ENCODE measurements at regions not wholly inside any gene's neighbourhood (a gene's known extent, or its start where the extent isn't known, plus 50 kb on each side); places are given as distances from the start of the nearest gene placed in this dataset.

GRCh38 chr1:239244084-239244483 lies 142.3 kb upstream of the CHRM3 start:
- no peaks in the 10 kb centered on the region for H3K36me3 ChIP-seq (ENCODE audit: control insufficient read depth, insufficient read depth, low read length)
- H3K4me3 ChIP-seq (ENCODE audit: extremely low read depth, insufficient read depth, low read length, poor library complexity, severe bottlenecking), result no peak overlapping the region
- no peaks in the 10 kb centered on the region for H3K4me1 ChIP-seq (ENCODE audit: control insufficient read depth, insufficient read depth, low read length, poor library complexity, severe bottlenecking)
- no CpG with 5 or more reads among the region's 2 CpGs for WGBS, 2 experiments (ENCODE audit: insufficient coverage in 2 of 2)
- no peak overlapping the region for H3K27ac ChIP-seq (ENCODE audit: low read depth, low read length, severe bottlenecking)
- no peaks in the 10 kb centered on the region for H3K9me3 ChIP-seq (ENCODE audit: control insufficient read depth, low read length)

GRCh38 chr1:239243006-239243405 lies 143.4 kb upstream of the CHRM3 start:
- H3K4me1 ChIP-seq (ENCODE audit: control insufficient read depth, insufficient read depth, low read length, poor library complexity, severe bottlenecking), result no peaks in the 10 kb centered on the region
- no peak overlapping the region for H3K4me3 ChIP-seq (ENCODE audit: extremely low read depth, insufficient read depth, low read length, poor library complexity, severe bottlenecking)
- WGBS, 2 experiments (ENCODE audit: insufficient coverage in 2 of 2), result 0 to 43% methylated on average over 1 of the region's 2 CpGs
- H3K36me3 ChIP-seq (ENCODE audit: control insufficient read depth, insufficient read depth, low read length), result no peaks in the 10 kb centered on the region
- H3K9me3 ChIP-seq (ENCODE audit: control insufficient read depth, low read length), result no peaks in the 10 kb centered on the region
- no peak overlapping the region for H3K27ac ChIP-seq (ENCODE audit: low read depth, low read length, severe bottlenecking)

GRCh38 chr1:239242404-239242803 lies 144.0 kb upstream of the CHRM3 start:
- Histone ChIP-seq H3K9me3 (ENCODE audit: control insufficient read depth, low read length) (no peaks in the 10 kb centered on the region), H3K27ac (ENCODE audit: low read depth, low read length, severe bottlenecking) (no peak overlapping the region), H3K4me1 (ENCODE audit: control insufficient read depth, insufficient read depth, low read length, poor library complexity, severe bottlenecking) (no peaks in the 10 kb centered on the region), H3K36me3 (ENCODE audit: control insufficient read depth, insufficient read depth, low read length) (no peaks in the 10 kb centered on the region), H3K4me3 (ENCODE audit: extremely low read depth, insufficient read depth, low read length, poor library complexity, severe bottlenecking) (no peak overlapping the region)

- H3K4me3 ChIP-seq (ENCODE audit: extremely low read depth, insufficient read depth, low read length, poor library complexity, severe bottlenecking), result no peak overlapping the region
- H3K9me3 ChIP-seq (ENCODE audit: control insufficient read depth, low read length), result no peaks in the 10 kb centered on the region
- no peak overlapping the region for H3K27ac ChIP-seq (ENCODE audit: low read depth, low read length, severe bottlenecking)
- no peaks in the 10 kb centered on the region for H3K36me3 ChIP-seq (ENCODE audit: control insufficient read depth, insufficient read depth, low read length)
- WGBS, 2 experiments (ENCODE audit: insufficient coverage in 2 of 2), result 80 to 100% methylated on average over 1 to 2 of the region's 3 CpGs
- no peaks in the 10 kb centered on the region for H3K4me1 ChIP-seq (ENCODE audit: control insufficient read depth, insufficient read depth, low read length, poor library complexity, severe bottlenecking)
Measured at GRCh38 chr1:239240736-239241135, 145.6 kb upstream of the CHRM3 start.

- Histone ChIP-seq H3K4me1 (ENCODE audit: control insufficient read depth, insufficient read depth, low read length, poor library complexity, severe bottlenecking) (no peaks in the 10 kb centered on the region), H3K36me3 (ENCODE audit: control insufficient read depth, insufficient read depth, low read length) (no peaks in the 10 kb centered on the region), H3K4me3 (ENCODE audit: extremely low read depth, insufficient read depth, low read length, poor library complexity, severe bottlenecking) (no peak overlapping the region), H3K9me3 (ENCODE audit: control insufficient read depth, low read length) (no peaks in the 10 kb centered on the region), H3K27ac (ENCODE audit: low read depth, low read length, severe bottlenecking) (no peak overlapping the region)
Measured at GRCh38 chr1:239239529-239239928, 146.8 kb upstream of the CHRM3 start.

GRCh38 chr1:239237912-239238311 lies 148.5 kb upstream of the CHRM3 start:
- no peaks in the 10 kb centered on the region for H3K4me1 ChIP-seq (ENCODE audit: control insufficient read depth, insufficient read depth, low read length, poor library complexity, severe bottlenecking)
- no peak overlapping the region for H3K27ac ChIP-seq (ENCODE audit: low read depth, low read length, severe bottlenecking)
- H3K4me3 ChIP-seq (ENCODE audit: extremely low read depth, insufficient read depth, low read length, poor library complexity, severe bottlenecking), result no peak overlapping the region
- 77 to 90% methylated on average over 8 to 9 of the region's 9 CpGs for WGBS, 2 experiments (ENCODE audit: insufficient coverage in 2 of 2)
- no peaks in the 10 kb centered on the region for H3K36me3 ChIP-seq (ENCODE audit: control insufficient read depth, insufficient read depth, low read length)
- H3K9me3 ChIP-seq (ENCODE audit: control insufficient read depth, low read length), result no peaks in the 10 kb centered on the region

- Histone ChIP-seq H3K27ac (ENCODE audit: low read depth, low read length, severe bottlenecking) (no peak overlapping the region), H3K4me3 (ENCODE audit: extremely low read depth, insufficient read depth, low read length, poor library complexity, severe bottlenecking) (no peak overlapping the region), H3K9me3 (ENCODE audit: control insufficient read depth, low read length) (no peaks in the 10 kb centered on the region), H3K4me1 (ENCODE audit: control insufficient read depth, insufficient read depth, low read length, poor library complexity, severe bottlenecking) (no peaks in the 10 kb centered on the region), H3K36me3 (ENCODE audit: control insufficient read depth, insufficient read depth, low read length) (no peaks in the 10 kb centered on the region)
- 100% methylated on average over 2 of the region's 2 CpGs; no CpG with 5 or more reads in 1 of the 2 experiments for WGBS, 2 experiments (ENCODE audit: insufficient coverage in 2 of 2)
Measured at GRCh38 chr1:239233626-239234025, 152.7 kb upstream of the CHRM3 start.

- Histone ChIP-seq H3K36me3 (ENCODE audit: control insufficient read depth, insufficient read depth, low read length) (no peaks in the 10 kb centered on the region), H3K4me3 (ENCODE audit: extremely low read depth, insufficient read depth, low read length, poor library complexity, severe bottlenecking) (no peak overlapping the region), H3K9me3 (ENCODE audit: control insufficient read depth, low read length) (no peaks in the 10 kb centered on the region), H3K4me1 (ENCODE audit: control insufficient read depth, insufficient read depth, low read length, poor library complexity, severe bottlenecking) (no peaks in the 10 kb centered on the region), H3K27ac (ENCODE audit: low read depth, low read length, severe bottlenecking) (no peak overlapping the region)
- WGBS, 2 experiments (ENCODE audit: insufficient coverage in 2 of 2), result 80% methylated on average over 2 of the region's 2 CpGs; no CpG with 5 or more reads in 1 of the 2 experiments
Measured at GRCh38 chr1:239232921-239233320, 153.4 kb upstream of the CHRM3 start.

GRCh38 chr1:239228451-239228850 lies 157.9 kb upstream of the CHRM3 start:
- Histone ChIP-seq H3K27ac (ENCODE audit: low read depth, low read length, severe bottlenecking) (no peak overlapping the region), H3K36me3 (ENCODE audit: control insufficient read depth, insufficient read depth, low read length) (no peaks in the 10 kb centered on the region), H3K9me3 (ENCODE audit: control insufficient read depth, low read length) (peaks cover under 1% of the 10 kb centered on the region), H3K4me3 (ENCODE audit: extremely low read depth, insufficient read depth, low read length, poor library complexity, severe bottlenecking) (no peak overlapping the region), H3K4me1 (ENCODE audit: control insufficient read depth, insufficient read depth, low read length, poor library complexity, severe bottlenecking) (no peaks in the 10 kb centered on the region)

GRCh38 chr1:239225396-239225795 lies 161.0 kb upstream of the CHRM3 start:
- H3K4me3 ChIP-seq (ENCODE audit: extremely low read depth, insufficient read depth, low read length, poor library complexity, severe bottlenecking), result no peak overlapping the region
- WGBS, 2 experiments (ENCODE audit: insufficient coverage in 2 of 2), result 100% methylated on average over 1 of the region's 2 CpGs; no CpG with 5 or more reads in 1 of the 2 experiments
- no peak overlapping the region for H3K27ac ChIP-seq (ENCODE audit: low read depth, low read length, severe bottlenecking)
- peaks cover 17% of the 10 kb centered on the region for H3K9me3 ChIP-seq (ENCODE audit: control insufficient read depth, low read length)
- H3K36me3 ChIP-seq (ENCODE audit: control insufficient read depth, insufficient read depth, low read length), result no peaks in the 10 kb centered on the region
- H3K4me1 ChIP-seq (ENCODE audit: control insufficient read depth, insufficient read depth, low read length, poor library complexity, severe bottlenecking), result no peaks in the 10 kb centered on the region

- H3K9me3 ChIP-seq (ENCODE audit: control insufficient read depth, low read length), result peaks cover 17% of the 10 kb centered on the region
- H3K36me3 ChIP-seq (ENCODE audit: control insufficient read depth, insufficient read depth, low read length), result no peaks in the 10 kb centered on the region
- WGBS, 2 experiments (ENCODE audit: insufficient coverage in 2 of 2), result 80 to 100% methylated on average over 1 of the region's 2 CpGs
- H3K4me3 ChIP-seq (ENCODE audit: extremely low read depth, insufficient read depth, low read length, poor library complexity, severe bottlenecking), result no peak overlapping the region
- no peaks in the 10 kb centered on the region for H3K4me1 ChIP-seq (ENCODE audit: control insufficient read depth, insufficient read depth, low read length, poor library complexity, severe bottlenecking)
- H3K27ac ChIP-seq (ENCODE audit: low read depth, low read length, severe bottlenecking), result no peak overlapping the region
Measured at GRCh38 chr1:239224100-239224499, 162.3 kb upstream of the CHRM3 start.

GRCh38 chr1:239222999-239223398 lies 163.4 kb upstream of the CHRM3 start:
- no peak overlapping the region for H3K27ac ChIP-seq (ENCODE audit: low read depth, low read length, severe bottlenecking)
- no peaks in the 10 kb centered on the region for H3K36me3 ChIP-seq (ENCODE audit: control insufficient read depth, insufficient read depth, low read length)
- H3K4me1 ChIP-seq (ENCODE audit: control insufficient read depth, insufficient read depth, low read length, poor library complexity, severe bottlenecking), result no peaks in the 10 kb centered on the region
- peaks cover 17% of the 10 kb centered on the region for H3K9me3 ChIP-seq (ENCODE audit: control insufficient read depth, low read length)
- no CpG with 5 or more reads among the region's 1 CpG for WGBS, 2 experiments (ENCODE audit: insufficient coverage in 2 of 2)
- no peak overlapping the region for H3K4me3 ChIP-seq (ENCODE audit: extremely low read depth, insufficient read depth, low read length, poor library complexity, severe bottlenecking)
